Caco-2 (cell line): ENCODE measurements at regions not wholly inside any gene's neighbourhood (a gene's known extent, or its start where the extent isn't known, plus 50 kb on each side); places are given as distances from the start of the nearest gene placed in this dataset.

Experiments
- BruUV-seq: library from RNA; stranded (reverse); fragments of 400-500 nt; replicated peaks from 2 replicates; lab custom pipeline; 2021; lab: Mats Ljungman, UMichigan
- CTCF ChIA-PET: fragments of 300-600 bp; sonication (Branson Sonifier 250); formaldehyde crosslinking; loops from one replicate; lab custom pipeline; 2022; ENCODE audit warnings: antibody characterized with exemption; lab: Charles Lee
- POLR2A ChIA-PET: fragments of 300-600 bp; sonication (Branson Sonifier 250); formaldehyde crosslinking; loops from one replicate; lab custom pipeline; 2022; ENCODE audit warnings: antibody characterized with exemption; lab: Charles Lee
- DNase-seq, 2 experiments: peaks; one replicate each; pipeline versions ENCODE4 v3.0.0 to v3.0.0-alpha.2; 2020 to 2022
- H3K27me3 ChIP-seq: replicated peaks from 2 replicates; pipeline ENCODE4 v1.6.0; 2011; ENCODE audit warnings: low read length; ENCODE audit not compliant: control insufficient read depth, insufficient read depth
- H3K36me3 ChIP-seq: 2 replicates; pipeline ENCODE4 v1.5.1; 2011; ENCODE audit warnings: low read length; ENCODE audit not compliant: control insufficient read depth, insufficient read depth
- H3K4me1 ChIP-seq: fragments of 250-450 bp; sonication (Bioruptor Pico); 2 replicates; pipeline ENCODE4 v1.5.1; 2020; ENCODE audit warnings: mild to moderate bottlenecking
- H3K4me3 ChIP-seq: 2 replicates; pipeline ENCODE4 v1.5.1; 2011; ENCODE audit warnings: low read depth, mild to moderate bottlenecking, control low read depth, low read length
- H3K9me3 ChIP-seq: fragments of 250-450 bp; sonication (Bioruptor Pico); 2 replicates; pipeline ENCODE4 v1.5.1; 2020; ENCODE audit warnings: mild to moderate bottlenecking, moderate library complexity
- H3K27ac Mint-ChIP-seq: one replicate; pipeline ENCODE4 v1.8.0; 2022; ENCODE audit warnings: mixed read lengths; ENCODE audit not compliant: unreplicated experiment
- H3K27me3 Mint-ChIP-seq: one replicate; pipeline ENCODE4 v1.8.0; 2022; ENCODE audit warnings: mixed read lengths; ENCODE audit not compliant: insufficient read depth, unreplicated experiment
- H3K36me3 Mint-ChIP-seq: one replicate; pipeline ENCODE4 v1.8.0; 2022; ENCODE audit warnings: mild to moderate bottlenecking, mixed read lengths; ENCODE audit not compliant: insufficient read depth, unreplicated experiment
- H3K4me1 Mint-ChIP-seq: one replicate; pipeline ENCODE4 v1.8.0; 2022; ENCODE audit warnings: low read depth, mixed read lengths; ENCODE audit not compliant: unreplicated experiment
- H3K4me3 Mint-ChIP-seq: one replicate; pipeline ENCODE4 v1.8.0; 2022; ENCODE audit warnings: mild to moderate bottlenecking, moderate library complexity, mixed read lengths; ENCODE audit not compliant: unreplicated experiment
- H3K9me3 Mint-ChIP-seq: one replicate; pipeline ENCODE4 v1.8.0; 2022; ENCODE audit warnings: mixed read lengths; ENCODE audit not compliant: unreplicated experiment
- intact Hi-C: fragments of 100-400 bp; cut with micrococcal nuclease; formaldehyde crosslinking; loops from one replicate; pipeline ENCODE4 v1.10.0; 2022; ENCODE audit not compliant: unreplicated experiment
- TF ChIP-seq, protein P1 (sequence below), 2 experiments: fragments of 200-600 bp in 1 of 2; IDR thresholded peaks; 1 replicate in 1 of 2; 2 replicates in 1 of 2; pipeline versions ENCODE4 v1.5.1 to v1.8.0; 2011 to 2022; ENCODE audit warnings: antibody characterized with exemption in 1 of 2, control low read depth in 1 of 2, inconsistent platforms in 1 of 2, low read depth in 1 of 2, low read length in 1 of 2, mild to moderate bottlenecking in 1 of 2, moderate library complexity in 1 of 2; ENCODE audit not compliant: insufficient read depth in 1 of 2, severe bottlenecking in 1 of 2, unreplicated experiment in 1 of 2

DNA sequence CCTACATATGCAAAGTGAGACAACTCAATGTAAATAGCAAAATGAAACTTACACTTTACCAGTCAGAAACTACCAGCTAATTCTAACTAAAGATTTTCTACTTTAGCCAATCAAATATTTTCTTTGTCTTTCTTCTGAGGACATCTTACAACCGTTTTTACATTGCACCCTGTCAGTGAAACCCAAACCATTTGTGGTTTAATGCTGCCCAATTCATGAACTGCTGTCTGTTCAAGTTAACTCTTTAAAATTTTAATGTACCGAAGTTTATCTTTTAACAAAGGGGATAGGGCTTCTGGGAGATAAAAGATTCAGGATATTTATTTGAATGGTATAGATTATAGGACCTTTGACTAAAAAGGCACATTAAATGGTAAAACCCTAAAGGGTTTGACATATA lies 121.3 kb upstream of the HDDC2 start:
- H3K27ac Mint-ChIP-seq = no peak overlapping the region
- CTCF ChIA-PET = no interaction called here
- Histone ChIP-seq H3K9me3 (no peaks in the 10 kb centered on the region), H3K27me3 (no peaks in the 10 kb centered on the region), H3K36me3 (no peaks in the 10 kb centered on the region), H3K4me1 (no peaks in the 10 kb centered on the region), H3K4me3 (no peak overlapping the region)
- no peaks in the 10 kb centered on the region for H3K36me3 Mint-ChIP-seq
- no peaks in the 10 kb centered on the region for H3K4me1 Mint-ChIP-seq
- H3K9me3 Mint-ChIP-seq = no peaks in the 10 kb centered on the region
- H3K27me3 Mint-ChIP-seq = peaks cover 8% of the 10 kb centered on the region
- TF ChIP-seq, protein P1, sequence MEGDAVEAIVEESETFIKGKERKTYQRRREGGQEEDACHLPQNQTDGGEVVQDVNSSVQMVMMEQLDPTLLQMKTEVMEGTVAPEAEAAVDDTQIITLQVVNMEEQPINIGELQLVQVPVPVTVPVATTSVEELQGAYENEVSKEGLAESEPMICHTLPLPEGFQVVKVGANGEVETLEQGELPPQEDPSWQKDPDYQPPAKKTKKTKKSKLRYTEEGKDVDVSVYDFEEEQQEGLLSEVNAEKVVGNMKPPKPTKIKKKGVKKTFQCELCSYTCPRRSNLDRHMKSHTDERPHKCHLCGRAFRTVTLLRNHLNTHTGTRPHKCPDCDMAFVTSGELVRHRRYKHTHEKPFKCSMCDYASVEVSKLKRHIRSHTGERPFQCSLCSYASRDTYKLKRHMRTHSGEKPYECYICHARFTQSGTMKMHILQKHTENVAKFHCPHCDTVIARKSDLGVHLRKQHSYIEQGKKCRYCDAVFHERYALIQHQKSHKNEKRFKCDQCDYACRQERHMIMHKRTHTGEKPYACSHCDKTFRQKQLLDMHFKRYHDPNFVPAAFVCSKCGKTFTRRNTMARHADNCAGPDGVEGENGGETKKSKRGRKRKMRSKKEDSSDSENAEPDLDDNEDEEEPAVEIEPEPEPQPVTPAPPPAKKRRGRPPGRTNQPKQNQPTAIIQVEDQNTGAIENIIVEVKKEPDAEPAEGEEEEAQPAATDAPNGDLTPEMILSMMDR (IDR thresholded peaks at IDR 0.05; ENCODE audit: insufficient read depth in 1 of 2, low read depth in 1 of 2, low read length in 1 of 2, severe bottlenecking in 1 of 2, unreplicated experiment in 1 of 2) = no peak
- BruUV-seq = no TSS peak
- DNase-seq = no peak
- intact Hi-C loops = no loop called here
- POLR2A ChIA-PET = no interaction called here
- no peak overlapping the region for H3K4me3 Mint-ChIP-seq

DNA sequence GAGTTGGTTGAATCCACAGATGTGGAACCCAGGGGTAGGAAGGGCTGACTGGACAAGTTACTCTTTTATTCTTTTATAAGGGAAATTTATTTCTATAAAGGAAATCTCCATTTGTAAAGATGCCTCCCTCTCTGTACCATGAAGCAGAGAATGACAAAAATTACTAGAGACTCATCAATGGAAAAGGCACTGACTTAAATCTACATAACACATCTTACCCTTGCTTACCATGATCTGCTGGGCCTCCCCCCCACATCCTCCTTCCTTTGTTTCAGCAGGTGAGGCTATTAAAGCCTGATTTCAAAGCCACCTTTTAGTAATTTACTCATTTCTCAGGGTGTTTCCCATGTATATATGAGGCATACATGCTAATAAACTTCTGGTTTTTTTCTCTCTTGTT lies 130.2 kb upstream of the HDDC2 start:
- intact Hi-C loops = no loop called here
- no peak overlapping the region for H3K27ac Mint-ChIP-seq
- H3K4me3 ChIP-seq = no peak overlapping the region
- H3K27me3 Mint-ChIP-seq = peaks cover 6% of the 10 kb centered on the region
- no peaks in the 10 kb centered on the region for H3K9me3 ChIP-seq
- no peaks in the 10 kb centered on the region for H3K27me3 ChIP-seq
- H3K4me1 ChIP-seq = no peaks in the 10 kb centered on the region
- H3K36me3 Mint-ChIP-seq = no peaks in the 10 kb centered on the region
- no peak overlapping the region for H3K4me3 Mint-ChIP-seq
- ChIA-PET CTCF (no interaction called here), POLR2A (no interaction called here)
- no TSS peak for BruUV-seq
- H3K9me3 Mint-ChIP-seq = no peaks in the 10 kb centered on the region
- H3K36me3 ChIP-seq = no peaks in the 10 kb centered on the region
- TF ChIP-seq, protein P1 (IDR thresholded peaks at IDR 0.05; ENCODE audit: insufficient read depth in 1 of 2, low read depth in 1 of 2, low read length in 1 of 2, severe bottlenecking in 1 of 2, unreplicated experiment in 1 of 2) = no peak
- no peak for DNase-seq
- no peaks in the 10 kb centered on the region for H3K4me1 Mint-ChIP-seq

DNA sequence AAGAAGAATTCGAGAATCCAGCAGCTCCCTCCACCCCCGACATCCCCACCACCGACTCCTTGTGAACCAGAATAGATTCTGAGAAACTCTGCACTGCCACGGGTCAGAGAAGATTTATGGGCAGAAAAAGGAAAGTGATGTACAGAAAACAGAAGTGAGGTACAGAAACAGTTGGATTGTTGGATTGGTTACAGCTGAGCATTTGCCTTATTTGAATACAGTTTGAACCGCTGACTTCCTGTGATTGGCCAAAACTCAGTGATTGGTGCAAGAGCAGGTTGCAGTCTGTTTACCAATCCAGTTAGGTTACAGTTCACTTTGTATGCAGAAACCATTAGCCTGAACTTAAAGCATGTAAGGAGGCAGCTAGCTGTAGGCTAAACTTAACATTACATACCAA lies 131.2 kb upstream of the HDDC2 start:
- Mint-ChIP-seq H3K9me3 (no peaks in the 10 kb centered on the region), H3K36me3 (no peaks in the 10 kb centered on the region), H3K4me1 (no peaks in the 10 kb centered on the region), H3K27ac (no peak overlapping the region), H3K4me3 (no peak overlapping the region), H3K27me3 (peaks cover 6% of the 10 kb centered on the region)
- CTCF ChIA-PET = no interaction called here
- no TSS peak for BruUV-seq
- intact Hi-C loops = no loop called here
- H3K4me3 ChIP-seq = no peak overlapping the region
- TF ChIP-seq, protein P1 (IDR thresholded peaks at IDR 0.05; ENCODE audit: insufficient read depth in 1 of 2, low read depth in 1 of 2, low read length in 1 of 2, severe bottlenecking in 1 of 2, unreplicated experiment in 1 of 2) = no peak
- H3K36me3 ChIP-seq = no peaks in the 10 kb centered on the region
- H3K4me1 ChIP-seq = no peaks in the 10 kb centered on the region
- POLR2A ChIA-PET = no interaction called here
- no peak for DNase-seq
- H3K9me3 ChIP-seq = no peaks in the 10 kb centered on the region
- H3K27me3 ChIP-seq = no peaks in the 10 kb centered on the region
